ENCODE measurements at regions not wholly inside any gene's neighbourhood (a gene's known extent, or its start where the extent isn't known, plus 50 kb on each side); places are given as distances from the start of the nearest gene placed in this dataset.
"Not testable (repeated sequence)": the region's sequence is repeated elsewhere in the genome, so short reads cannot be mapped to it uniquely, and the experiment has no call there.

DNA sequence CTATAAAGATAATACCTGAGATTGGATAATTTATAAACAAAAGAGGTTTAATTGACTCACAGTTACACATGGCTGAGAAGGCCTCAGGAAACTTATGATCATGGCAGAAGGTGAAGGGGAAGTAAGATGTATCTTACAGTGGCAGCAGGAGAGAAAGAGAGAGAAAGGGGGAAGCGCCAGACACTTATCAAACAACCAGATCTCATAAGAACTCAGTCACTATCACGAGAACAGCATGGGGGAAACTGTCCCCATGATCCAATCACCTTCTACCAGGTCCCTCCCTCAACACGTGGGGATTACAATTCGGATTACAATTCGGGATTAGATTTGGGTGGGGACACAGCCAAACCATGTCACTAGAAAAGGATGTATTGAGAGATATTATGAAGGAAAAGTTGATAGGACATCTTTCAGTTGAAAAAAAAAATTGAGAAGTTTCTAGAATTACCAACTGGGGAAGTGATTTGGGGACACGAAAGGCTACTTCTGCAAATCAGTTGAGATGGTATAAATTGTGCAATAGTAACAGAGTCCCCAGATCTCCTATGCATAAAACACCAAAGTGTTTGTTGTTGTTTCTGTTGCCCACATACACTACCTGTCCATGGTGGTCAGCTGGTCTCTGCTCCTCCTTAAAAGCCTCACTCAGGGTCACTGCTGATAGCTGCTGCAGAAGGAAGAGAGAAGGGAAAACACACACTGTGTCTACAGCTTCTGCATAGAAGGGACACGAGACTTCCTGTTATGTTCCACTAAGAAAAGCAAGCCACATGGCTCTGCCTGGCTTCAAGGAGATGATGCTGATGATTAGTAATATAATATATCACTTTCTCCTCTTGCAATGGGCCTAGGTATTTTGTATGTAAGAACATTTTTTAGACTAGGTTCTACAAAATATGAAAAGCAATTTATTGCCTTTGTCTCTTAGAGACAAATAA lies 465.5 kb downstream of the PDZRN4 start:
- Histone ChIP-seq H3K27ac (peak overlapping the region in 1 of 8 donors; percentile 14), H3K4me1 (no peaks in the 10 kb centered on the region), H3K4me3 (no peak overlapping the region), H3K36me3 (no peaks in the 10 kb centered on the region), H3K27me3 (replicated peaks in 1 of 7) (no peaks in the 10 kb centered on the region), H3K9me3 (peaks cover 0 to 3% (median 0%) of the 10 kb centered on the region in 8 donors)
- TF ChIP-seq POLR2AphosphoS5 (IDR thresholded peaks at IDR 0.05) (no peak), POLR2A (IDR thresholded peaks at IDR 0.05) (no peak)
- TF ChIP-seq, protein P1, sequence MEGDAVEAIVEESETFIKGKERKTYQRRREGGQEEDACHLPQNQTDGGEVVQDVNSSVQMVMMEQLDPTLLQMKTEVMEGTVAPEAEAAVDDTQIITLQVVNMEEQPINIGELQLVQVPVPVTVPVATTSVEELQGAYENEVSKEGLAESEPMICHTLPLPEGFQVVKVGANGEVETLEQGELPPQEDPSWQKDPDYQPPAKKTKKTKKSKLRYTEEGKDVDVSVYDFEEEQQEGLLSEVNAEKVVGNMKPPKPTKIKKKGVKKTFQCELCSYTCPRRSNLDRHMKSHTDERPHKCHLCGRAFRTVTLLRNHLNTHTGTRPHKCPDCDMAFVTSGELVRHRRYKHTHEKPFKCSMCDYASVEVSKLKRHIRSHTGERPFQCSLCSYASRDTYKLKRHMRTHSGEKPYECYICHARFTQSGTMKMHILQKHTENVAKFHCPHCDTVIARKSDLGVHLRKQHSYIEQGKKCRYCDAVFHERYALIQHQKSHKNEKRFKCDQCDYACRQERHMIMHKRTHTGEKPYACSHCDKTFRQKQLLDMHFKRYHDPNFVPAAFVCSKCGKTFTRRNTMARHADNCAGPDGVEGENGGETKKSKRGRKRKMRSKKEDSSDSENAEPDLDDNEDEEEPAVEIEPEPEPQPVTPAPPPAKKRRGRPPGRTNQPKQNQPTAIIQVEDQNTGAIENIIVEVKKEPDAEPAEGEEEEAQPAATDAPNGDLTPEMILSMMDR (IDR thresholded peaks at IDR 0.05 in 8 of 11, conservative IDR thresholded peaks at IDR 0.05 in 3 of 11): no peak
- intact Hi-C loops (cut with DNase I; ENCODE audit: low total_unique reads): no loop called here
- WGBS, 5 donors: 74 to 87% (median 81%) methylated on average over 7 of the region's 7 CpGs
- DNase-seq: no peak

DNA sequence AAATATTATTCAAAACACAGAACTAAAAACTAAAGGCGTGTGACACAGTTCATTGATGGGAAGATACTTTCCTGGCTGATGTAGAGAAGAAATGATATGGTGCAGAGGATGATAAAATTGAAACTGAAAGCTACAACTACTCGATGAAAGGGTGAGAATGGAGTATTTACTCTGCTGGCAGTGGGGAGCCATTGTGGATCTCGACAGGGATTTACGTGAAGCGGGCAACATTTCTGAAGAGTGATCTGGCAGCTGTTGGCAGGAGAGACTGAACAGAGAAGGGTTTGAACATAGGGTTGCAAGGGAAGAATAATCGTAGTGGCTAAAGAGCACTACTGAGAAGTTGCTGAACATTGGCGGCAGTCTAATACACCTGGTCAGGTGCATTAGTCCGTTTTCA lies 464.9 kb downstream of the PDZRN4 start:
- DNase-seq: no peak
- intact Hi-C loops (cut with DNase I; ENCODE audit: low total_unique reads): no loop called here
- 80 to 89% (median 86%) methylated on average over 8 of the region's 8 CpGs for WGBS, 5 donors

DNA sequence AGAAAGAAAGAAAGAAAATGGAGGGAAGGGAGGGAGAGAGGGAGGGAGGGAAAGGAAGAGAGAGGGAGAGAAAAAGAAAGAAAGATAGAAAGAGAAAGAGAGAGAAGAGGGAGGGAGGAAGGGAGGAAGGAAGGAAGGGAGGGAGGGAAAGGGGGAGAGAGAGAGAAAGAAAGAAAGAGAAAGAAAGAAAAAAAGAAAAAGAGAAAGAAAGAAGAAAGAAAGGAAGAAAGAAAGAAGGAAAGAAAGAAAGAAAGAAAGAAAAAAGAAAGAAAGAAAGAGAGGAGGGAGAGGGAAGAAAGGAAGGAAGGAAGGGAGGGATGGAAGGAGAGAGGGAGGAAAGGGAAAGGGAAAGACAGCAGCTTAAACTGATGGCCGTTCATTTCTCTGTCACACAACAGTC lies 457.5 kb downstream of the PDZRN4 start:
- Histone ChIP-seq H3K27me3 (replicated peaks in 1 of 7) (no peaks in the 10 kb centered on the region), H3K4me3 (no peak overlapping the region), H3K36me3 (no peaks in the 10 kb centered on the region), H3K9me3 (no peaks in the 10 kb centered on the region), H3K27ac (no peak overlapping the region), H3K4me1 (no peaks in the 10 kb centered on the region)
- DNase-seq: no peak
- TF ChIP-seq, protein P1 (IDR thresholded peaks at IDR 0.05 in 8 of 11, conservative IDR thresholded peaks at IDR 0.05 in 3 of 11): no peak
- 83 to 92% (median 89%) methylated on average over 1 of the region's 1 CpG for WGBS, 5 donors
- intact Hi-C loops (cut with DNase I; ENCODE audit: low total_unique reads): no loop called here

More for the DNA sequence above, 464.9 kb downstream of the PDZRN4 start:
- peak overlapping the region in 1 of 8 donors; percentile 14 for H3K27ac ChIP-seq
- H3K27me3 ChIP-seq (replicated peaks in 1 of 7): no peaks in the 10 kb centered on the region
- H3K9me3 ChIP-seq: peaks cover 0 to 3% (median 0%) of the 10 kb centered on the region in 8 donors
- TF ChIP-seq, protein P1 (IDR thresholded peaks at IDR 0.05 in 8 of 11, conservative IDR thresholded peaks at IDR 0.05 in 3 of 11): no peak
- no peak for TF ChIP-seq POLR2AphosphoS5 (IDR thresholded peaks at IDR 0.05)
- TF ChIP-seq POLR2A (IDR thresholded peaks at IDR 0.05): no peak
- no peaks in the 10 kb centered on the region for H3K36me3 ChIP-seq
- no peak overlapping the region for H3K4me3 ChIP-seq
- H3K4me1 ChIP-seq: no peaks in the 10 kb centered on the region

DNA sequence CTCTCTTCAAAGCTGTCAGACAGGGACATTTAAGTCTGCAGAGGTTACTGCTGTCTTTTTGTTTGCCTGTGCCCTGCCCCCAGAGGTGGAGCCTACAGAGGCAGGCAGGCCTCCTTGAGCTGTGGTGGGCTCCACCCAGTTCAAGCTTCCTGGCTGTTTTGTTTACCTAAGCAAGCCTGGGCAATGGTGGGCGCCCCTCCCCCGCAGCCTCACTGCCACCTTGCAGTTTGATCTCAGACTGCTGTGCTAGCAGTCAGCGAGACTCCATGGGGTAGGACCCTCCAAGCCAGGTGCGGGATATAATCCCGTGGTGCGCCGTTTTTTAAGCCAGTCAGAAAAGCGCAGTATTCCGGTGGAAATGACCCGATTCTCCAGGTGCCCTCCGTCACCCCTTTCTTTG lies 454.7 kb downstream of the PDZRN4 start:
- H3K4me3 ChIP-seq; H3K27me3 ChIP-seq (replicated peaks in 1 of 7); DNase-seq; H3K36me3 ChIP-seq; H3K4me1 ChIP-seq; H3K27ac ChIP-seq; intact Hi-C loops (cut with DNase I; ENCODE audit: low total_unique reads); H3K9me3 ChIP-seq: not testable (repeated sequence)
- 81 to 95% (median 92%) methylated on average over 11 of the region's 11 CpGs for WGBS, 5 donors
